ENCODE measurements at regions not wholly inside any gene's neighbourhood (a gene's known extent, or its start where the extent isn't known, plus 50 kb on each side); places are given as distances from the start of the nearest gene placed in this dataset.

- no peaks in the 10 kb centered on the region for H3K36me3 Mint-ChIP-seq (ENCODE audit: low read depth)
- no peaks in the 10 kb centered on the region for H3K9me3 Mint-ChIP-seq
- DNase-seq (peak in 1 of 14 experiments; percentile 3), ATAC-seq (ENCODE audit: poor library complexity) (no peak)
- no peak overlapping the region for H3K4me3 Mint-ChIP-seq
- Histone ChIP-seq H3K4me3 (ENCODE audit: low read length) (no peak overlapping the region), H3K27ac (ENCODE audit: low read depth in 1 of 2, low read length in 2 of 2) (no peak overlapping the region), H3K27me3 (ENCODE audit: control insufficient read depth in 1 of 2, insufficient read depth in 2 of 2, low read length in 2 of 2) (no peaks in the 10 kb centered on the region), H3K4me1 (ENCODE audit: insufficient read depth, low read length) (no peaks in the 10 kb centered on the region), H3K36me3 (ENCODE audit: insufficient read depth, low read length) (no peaks in the 10 kb centered on the region), H3K9me3 (ENCODE audit: control insufficient read depth in 1 of 2, insufficient read depth in 1 of 2, low read length in 2 of 2) (no peaks in the 10 kb centered on the region)
- TF ChIP-seq CTCF (IDR thresholded peaks at IDR 0.05), result no peak
- intact Hi-C loops (cut with DNase I, micrococcal nuclease), result no loop called here
- CTCF ChIA-PET, result no interaction called here
- no peak overlapping the region for H3K27ac Mint-ChIP-seq
- POLR2A ChIA-PET, result no interaction called here
- no peaks in the 10 kb centered on the region for H3K27me3 Mint-ChIP-seq
- H3K4me1 Mint-ChIP-seq (ENCODE audit: low read depth), result no peaks in the 10 kb centered on the region
These were observed 107.5 kb downstream of the METRNL start for GRCh38 chr17:83186751-83187421.

- no peaks in the 10 kb centered on the region for H3K9me3 ChIP-seq (ENCODE audit: control insufficient read depth in 1 of 2, insufficient read depth in 1 of 2, low read length in 2 of 2)
- TF ChIP-seq CTCF (IDR thresholded peaks at IDR 0.05), result no peak
- H3K4me3 ChIP-seq (ENCODE audit: low read length), result no peak overlapping the region
- no peaks in the 10 kb centered on the region for H3K4me1 ChIP-seq (ENCODE audit: insufficient read depth, low read length)
- no peaks in the 10 kb centered on the region for H3K27me3 ChIP-seq (ENCODE audit: control insufficient read depth in 1 of 2, insufficient read depth in 2 of 2, low read length in 2 of 2)
- H3K27ac ChIP-seq (ENCODE audit: low read depth in 1 of 2, low read length in 2 of 2), result no peak overlapping the region
- POLR2A ChIA-PET, result no interaction called here
- H3K4me3 Mint-ChIP-seq, result no peak overlapping the region
- H3K9me3 Mint-ChIP-seq, result no peaks in the 10 kb centered on the region
- H3K27me3 Mint-ChIP-seq, result no peaks in the 10 kb centered on the region
- DNase-seq, result peak in 1 of 14 experiments; percentile 6
- H3K36me3 ChIP-seq (ENCODE audit: insufficient read depth, low read length), result no peaks in the 10 kb centered on the region
- H3K4me1 Mint-ChIP-seq (ENCODE audit: low read depth), result no peaks in the 10 kb centered on the region
- intact Hi-C loops (cut with DNase I, micrococcal nuclease), result no loop called here
- H3K27ac Mint-ChIP-seq, result no peak overlapping the region
- CTCF ChIA-PET, result no interaction called here
- no peak for ATAC-seq (ENCODE audit: poor library complexity)
- H3K36me3 Mint-ChIP-seq (ENCODE audit: low read depth), result no peaks in the 10 kb centered on the region
These were observed 108.4 kb downstream of the METRNL start for GRCh38 chr17:83187782-83188311.

GRCh38 chr17:83189044-83190003, 109.9 kb downstream of the METRNL start:
- TF ChIP-seq CTCF (IDR thresholded peaks at IDR 0.05), result no peak
- H3K36me3 ChIP-seq (ENCODE audit: insufficient read depth, low read length), result no peaks in the 10 kb centered on the region
- H3K27me3 Mint-ChIP-seq, result no peaks in the 10 kb centered on the region
- ChIA-PET POLR2A (no interaction called here), CTCF (no interaction called here)
- ATAC-seq (ENCODE audit: poor library complexity) (no peak), DNase-seq (peak in 1 of 14 experiments; percentile 5)
- no peak overlapping the region for H3K27ac Mint-ChIP-seq
- no peaks in the 10 kb centered on the region for H3K27me3 ChIP-seq (ENCODE audit: control insufficient read depth in 1 of 2, insufficient read depth in 2 of 2, low read length in 2 of 2)
- no peak overlapping the region for H3K4me3 Mint-ChIP-seq
- intact Hi-C loops (cut with DNase I, micrococcal nuclease), result no loop called here
- H3K36me3 Mint-ChIP-seq (ENCODE audit: low read depth), result no peaks in the 10 kb centered on the region
- peaks cover 6% of the 10 kb centered on the region for H3K4me1 Mint-ChIP-seq (ENCODE audit: low read depth)
- H3K9me3 Mint-ChIP-seq, result no peaks in the 10 kb centered on the region
- H3K9me3 ChIP-seq (ENCODE audit: control insufficient read depth in 1 of 2, insufficient read depth in 1 of 2, low read length in 2 of 2), result no peaks in the 10 kb centered on the region
- no peak overlapping the region for H3K4me3 ChIP-seq (ENCODE audit: low read length)
- H3K27ac ChIP-seq (ENCODE audit: low read depth in 1 of 2, low read length in 2 of 2), result no peak overlapping the region
- H3K4me1 ChIP-seq (ENCODE audit: insufficient read depth, low read length), result peaks cover 11% of the 10 kb centered on the region

Data from CD4-positive, alpha-beta T cell (primary cell).